GM19043 (cell line): ENCODE measurements at regions not wholly inside any gene's neighbourhood (a gene's known extent, or its start where the extent isn't known, plus 50 kb on each side); places are given as distances from the start of the nearest gene placed in this dataset.
"Not testable (repeated sequence)": the region's sequence is repeated elsewhere in the genome, so short reads cannot be mapped to it uniquely, and the experiment has no call there.

Experiments
- ATAC-seq: cut with Tn5 transposase; IDR thresholded peaks from one replicate; pipeline ENCODE4 v1.9.1; 2021; ENCODE audit warnings: low read depth; ENCODE audit not compliant: unreplicated experiment

DNA sequence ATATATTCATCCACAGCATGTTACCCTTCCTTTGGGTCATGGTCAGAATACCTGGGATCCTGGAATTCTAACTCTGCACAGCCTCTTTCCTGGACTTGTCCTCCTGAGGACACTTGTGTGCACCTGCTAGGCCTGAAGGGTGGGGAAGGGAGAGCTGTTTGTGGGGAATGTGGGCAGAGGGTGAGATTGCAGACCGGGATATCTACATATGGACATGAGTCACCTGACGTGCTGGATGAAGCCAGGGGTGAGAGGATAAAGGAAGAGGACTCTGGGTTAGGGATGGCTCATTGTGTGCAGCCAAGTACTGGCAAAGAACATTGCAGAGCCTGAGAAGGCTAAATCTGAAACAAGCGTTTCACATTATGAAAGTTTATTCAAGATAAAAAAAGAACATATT is 241.4 kb upstream of the RPS23 start:
- ATAC-seq = no peak

DNA sequence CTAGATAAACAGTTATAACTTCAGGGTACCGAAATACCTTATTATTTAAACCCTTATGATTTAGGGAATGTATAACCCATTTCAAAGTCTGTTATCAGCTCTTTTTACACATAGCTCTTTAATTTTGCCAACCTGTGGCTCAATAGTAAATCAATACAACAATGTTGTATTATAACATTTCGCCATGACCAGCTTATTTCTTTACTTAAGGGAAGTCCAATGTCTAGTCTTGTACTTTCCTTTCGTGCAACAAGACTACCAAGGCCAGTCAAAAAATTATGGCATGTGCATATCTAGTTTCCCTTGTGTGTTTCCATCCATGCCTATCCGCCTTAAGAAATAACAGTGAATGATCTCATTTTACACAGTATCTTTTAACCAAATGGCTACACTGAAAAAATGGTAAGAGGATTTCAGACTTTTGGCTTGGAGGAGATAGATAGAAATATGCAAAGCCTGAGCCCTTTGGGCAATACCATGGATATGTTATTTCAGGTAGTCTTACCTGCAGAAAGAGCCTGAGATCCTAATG is 239.5 kb upstream of the RPS23 start:
- no peak for ATAC-seq

DNA sequence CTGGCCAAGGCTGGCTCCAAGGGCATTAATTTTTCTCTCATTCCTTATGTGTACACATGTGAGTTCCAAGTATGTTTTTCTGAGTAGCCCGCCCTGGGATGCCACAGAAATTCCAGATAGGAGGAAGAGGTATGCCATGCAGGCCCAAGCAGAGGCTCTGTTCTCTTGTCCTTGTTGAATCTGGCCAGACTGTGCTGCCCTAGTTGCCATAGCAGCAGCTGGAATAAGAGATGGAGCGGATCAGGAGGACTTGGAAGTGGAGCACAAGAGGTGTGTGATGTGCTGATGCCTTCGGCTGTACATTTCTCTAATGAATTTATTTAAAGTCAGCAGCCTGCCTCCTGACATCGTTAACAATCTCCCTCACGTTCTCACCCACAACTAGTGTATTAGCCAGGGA is 235.6 kb upstream of the RPS23 start:
- ATAC-seq = no peak

DNA sequence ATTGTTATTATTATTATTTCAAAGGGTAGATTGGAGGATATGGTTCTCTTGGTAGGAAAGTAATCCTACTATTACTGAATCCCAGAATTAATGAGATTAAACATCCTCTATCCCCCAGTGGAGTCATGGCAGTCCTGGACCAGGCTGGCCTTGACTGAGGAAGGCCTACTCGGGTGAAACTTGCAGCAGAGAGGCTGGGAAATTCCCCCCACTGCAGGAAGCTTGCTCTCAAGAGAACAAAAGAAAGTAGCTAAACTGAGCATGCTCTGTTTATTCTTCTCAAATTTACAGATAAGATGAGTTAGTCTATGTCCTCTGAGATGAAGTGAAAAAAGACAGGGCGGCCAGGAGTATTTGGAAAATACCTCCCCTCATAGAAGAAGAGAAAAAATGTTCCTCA is 233.9 kb upstream of the RPS23 start:
- ATAC-seq = no peak

DNA sequence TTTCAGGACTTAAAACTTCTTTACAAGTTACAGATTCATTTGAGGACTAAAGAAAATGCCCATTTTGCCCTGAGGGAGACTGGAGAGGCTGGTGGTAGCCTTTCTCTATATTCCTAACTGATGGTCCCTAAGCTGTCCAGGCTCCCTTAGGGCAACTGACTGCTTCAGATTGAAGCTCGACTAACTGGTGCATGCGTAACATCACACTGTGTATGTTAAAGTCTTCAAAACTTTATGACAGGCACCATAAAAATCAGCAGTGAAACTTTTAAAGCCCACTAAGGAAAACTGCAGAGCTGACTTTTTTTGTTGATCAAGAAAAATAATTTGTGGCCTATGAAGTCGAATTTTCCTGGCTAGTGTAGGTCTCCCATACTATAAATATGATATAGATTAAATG is 233.0 kb upstream of the RPS23 start:
- ATAC-seq = no peak

DNA sequence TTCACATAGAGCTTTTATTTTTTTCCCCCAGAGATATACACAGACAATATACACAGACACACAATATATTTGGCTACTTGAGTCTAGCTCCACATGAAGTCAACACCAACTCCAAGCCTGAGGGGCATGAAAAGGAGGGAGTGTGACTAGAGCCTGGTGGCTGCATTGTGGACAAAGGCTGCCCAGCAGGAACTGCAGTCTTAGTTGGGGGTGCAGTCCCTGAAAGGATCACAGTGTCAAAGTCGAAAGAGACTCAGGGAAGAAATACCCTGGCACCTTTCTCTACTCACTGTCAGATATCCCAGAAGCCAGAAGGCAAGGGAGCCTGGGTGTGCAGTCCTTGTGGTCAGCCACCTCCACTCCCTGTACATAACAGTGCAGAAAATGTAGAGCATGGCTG is 231.6 kb upstream of the RPS23 start:
- ATAC-seq = no peak

DNA sequence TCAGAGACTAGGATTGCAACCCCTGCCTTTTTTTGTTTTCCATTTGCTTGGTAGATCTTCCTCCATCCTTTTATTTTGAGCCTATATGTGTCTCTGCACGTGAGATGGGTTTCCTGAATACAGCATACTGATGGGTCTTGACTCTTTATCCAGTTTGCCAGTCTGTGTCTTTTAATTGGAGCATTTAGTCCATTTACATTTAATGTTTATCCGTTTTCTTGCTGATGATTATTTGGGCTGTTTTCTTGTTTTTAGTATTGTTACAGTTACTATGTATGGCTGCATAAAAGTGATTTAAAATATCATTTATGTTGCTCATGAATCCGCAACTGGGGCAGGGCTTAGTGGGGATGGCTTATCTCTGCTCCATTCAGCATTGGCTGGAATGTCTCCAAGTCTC is 228.2 kb upstream of the RPS23 start:
- ATAC-seq = not testable (repeated sequence)

DNA sequence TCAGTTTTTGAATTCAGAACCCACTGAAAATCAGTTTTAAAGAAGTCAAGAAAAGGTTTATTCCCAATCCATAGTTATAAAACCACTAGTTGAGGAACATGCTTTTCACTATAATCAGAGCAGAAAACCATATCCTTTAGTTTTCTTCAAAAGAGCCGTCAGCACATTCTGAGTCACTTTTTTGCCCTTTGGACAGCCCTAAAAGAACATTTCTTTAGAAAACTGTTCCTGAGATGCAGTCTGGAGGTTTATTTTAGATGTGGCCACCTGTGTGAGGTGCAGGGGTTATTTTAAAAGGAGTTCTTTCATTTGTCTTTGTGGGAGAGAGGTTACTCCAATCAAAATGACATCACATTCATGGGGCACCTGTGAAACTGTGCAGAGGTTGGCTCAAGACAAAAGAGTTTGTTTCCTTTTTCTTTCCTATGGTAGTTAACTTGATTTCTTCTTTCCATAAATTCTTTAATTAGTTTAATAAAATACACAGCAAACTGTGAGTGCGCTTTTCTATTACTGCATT is 221.6 kb upstream of the RPS23 start:
- ATAC-seq = no peak

DNA sequence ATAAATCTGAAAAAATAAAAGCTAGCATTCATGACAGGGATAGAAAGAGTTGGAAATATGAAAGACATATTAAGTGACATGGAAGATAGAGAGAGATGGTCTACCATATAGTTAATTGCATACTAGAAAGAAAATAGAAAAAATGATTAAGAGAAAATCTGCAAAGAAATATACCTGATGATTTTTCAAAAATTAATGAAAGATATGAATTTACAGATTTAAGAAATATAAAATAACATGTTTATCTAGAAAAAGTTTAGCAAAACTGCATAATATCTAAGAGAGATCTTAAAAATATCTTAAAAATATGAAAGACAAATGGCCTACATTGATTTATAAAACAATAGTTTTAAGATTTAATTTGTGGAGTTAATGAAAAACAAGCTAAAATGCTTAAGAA is 219.1 kb upstream of the RPS23 start:
- ATAC-seq = no peak

DNA sequence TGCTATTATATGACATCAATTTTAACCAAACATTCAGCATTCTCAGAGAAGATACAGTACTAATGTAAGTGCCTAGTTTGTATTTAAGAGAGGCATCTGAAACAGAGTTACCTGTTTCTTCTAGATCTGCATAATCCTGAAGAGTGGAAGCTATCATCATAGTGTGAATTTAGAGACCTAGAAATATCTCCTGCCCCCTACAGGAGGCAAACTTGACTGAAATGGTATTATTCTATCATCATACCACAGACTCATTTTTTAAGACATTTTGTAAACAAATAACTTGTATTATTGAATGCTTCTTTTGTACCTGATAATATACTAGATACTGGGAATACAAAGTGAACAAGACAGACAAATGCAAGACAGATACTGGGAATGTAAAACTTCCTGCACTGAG is 216.8 kb upstream of the RPS23 start:
- ATAC-seq = no peak

DNA sequence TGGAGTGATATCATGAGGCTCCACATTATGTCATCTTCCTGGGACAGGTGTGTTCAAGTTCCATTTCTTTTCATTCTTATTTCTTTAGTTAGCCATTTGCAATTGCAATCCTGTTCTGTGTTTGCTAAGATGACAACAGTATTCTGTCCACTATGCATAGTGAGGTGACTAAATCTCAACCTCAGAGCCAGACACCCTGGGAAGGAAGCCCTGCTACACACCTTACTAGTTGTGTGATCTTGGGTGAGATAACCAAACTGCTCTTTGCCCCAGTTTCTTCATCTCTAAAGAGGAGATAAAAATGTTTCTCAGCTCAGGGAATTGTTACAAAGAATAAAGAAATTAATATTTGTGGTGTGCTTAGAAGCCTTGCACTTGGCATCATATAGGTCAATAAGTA is 215.1 kb upstream of the RPS23 start:
- ATAC-seq = no peak

DNA sequence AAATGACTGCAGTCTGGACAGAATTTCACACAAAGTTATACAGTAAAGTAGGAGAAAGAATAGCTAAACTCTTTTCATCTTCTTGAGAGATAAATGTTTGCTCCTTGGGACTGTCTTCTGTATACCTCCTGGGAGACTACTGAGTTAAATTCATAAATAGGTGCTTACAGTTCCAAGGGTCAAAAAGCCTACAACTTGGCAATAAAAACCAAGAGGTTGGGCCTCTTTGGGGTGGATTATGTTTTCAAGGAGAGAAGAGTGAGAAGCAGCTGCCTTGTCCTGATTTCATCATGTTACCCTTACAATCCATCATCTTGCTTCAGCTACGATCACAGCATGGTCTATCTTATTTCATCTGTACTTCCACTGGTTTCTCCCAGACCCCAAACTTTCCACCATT is 213.2 kb upstream of the RPS23 start:
- ATAC-seq = no peak

DNA sequence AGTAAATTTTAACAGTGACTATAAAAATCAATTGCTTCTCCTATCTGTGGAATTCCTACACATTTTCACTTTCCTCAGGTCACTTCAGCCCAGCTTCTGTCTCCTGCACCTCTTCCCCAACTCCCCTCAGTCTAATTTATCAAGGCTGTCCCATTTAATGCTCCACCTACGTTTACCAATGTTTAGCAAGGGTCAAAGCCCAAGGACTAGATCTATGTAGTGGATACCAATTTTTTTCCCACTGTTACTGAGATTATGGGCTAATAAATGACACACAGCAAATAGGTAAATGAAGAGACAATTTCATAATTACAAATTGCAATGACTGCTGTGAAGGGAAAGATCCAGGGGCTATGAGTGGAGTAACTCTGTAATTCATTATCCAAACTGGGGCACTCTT is 211.5 kb upstream of the RPS23 start:
- no peak for ATAC-seq

DNA sequence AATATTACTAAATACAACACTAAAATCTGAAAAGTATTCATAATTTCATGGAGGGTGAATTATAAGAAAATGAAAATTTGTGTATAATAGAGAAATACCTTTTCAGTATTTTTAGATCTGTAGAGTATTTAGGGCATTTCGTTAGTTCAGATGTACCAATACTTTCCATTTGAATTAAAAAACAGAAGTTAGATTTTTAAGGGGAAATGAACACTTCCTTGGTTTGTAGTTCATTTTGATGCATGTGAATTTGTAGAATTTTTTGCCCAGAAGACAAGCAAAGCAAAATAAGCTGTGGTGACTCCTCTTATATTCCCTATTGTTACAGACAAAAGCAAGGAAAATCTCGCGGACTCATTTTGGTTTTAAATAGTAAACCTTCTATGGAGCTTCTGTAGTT is 209.0 kb upstream of the RPS23 start:
- ATAC-seq = no peak

DNA sequence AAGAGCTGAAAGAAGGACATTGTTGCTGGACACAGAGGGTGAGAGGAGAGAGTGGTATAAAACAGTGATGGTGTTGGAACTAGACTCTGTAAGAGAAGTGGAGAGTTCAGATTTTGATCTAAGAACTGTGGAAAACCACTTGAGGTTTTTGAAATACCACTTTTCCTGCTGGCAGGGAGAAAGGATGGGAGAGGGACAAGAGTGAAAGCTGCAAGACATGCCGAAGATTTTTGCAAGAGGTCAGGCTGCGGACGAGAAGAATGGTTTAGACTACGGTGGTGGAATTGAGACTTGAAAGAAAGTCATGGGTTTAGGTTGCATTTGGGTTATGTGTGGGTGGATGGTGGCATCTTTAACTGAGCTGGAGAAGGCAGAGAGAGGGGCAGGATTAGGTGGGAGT is 202.2 kb upstream of the RPS23 start:
- ATAC-seq = no peak

DNA sequence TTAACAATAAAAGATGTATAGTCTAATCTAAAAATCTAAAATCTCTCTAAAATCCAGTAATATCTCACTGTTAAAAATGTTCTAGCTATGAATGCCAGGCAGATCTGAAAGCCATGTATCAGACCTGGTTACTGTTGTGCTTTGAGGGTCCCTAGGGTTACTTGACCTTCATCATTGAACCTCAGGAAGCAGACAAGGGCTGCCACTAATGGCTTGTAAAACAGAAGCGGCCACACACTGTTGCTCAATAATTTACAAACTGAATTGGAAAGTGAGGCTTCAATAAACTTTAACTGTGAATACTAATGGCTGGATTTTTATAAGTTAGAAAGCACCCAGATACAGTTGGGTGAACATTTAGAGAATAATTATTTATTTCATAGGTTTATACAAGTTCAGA is 198.0 kb upstream of the RPS23 start:
- no peak for ATAC-seq

DNA sequence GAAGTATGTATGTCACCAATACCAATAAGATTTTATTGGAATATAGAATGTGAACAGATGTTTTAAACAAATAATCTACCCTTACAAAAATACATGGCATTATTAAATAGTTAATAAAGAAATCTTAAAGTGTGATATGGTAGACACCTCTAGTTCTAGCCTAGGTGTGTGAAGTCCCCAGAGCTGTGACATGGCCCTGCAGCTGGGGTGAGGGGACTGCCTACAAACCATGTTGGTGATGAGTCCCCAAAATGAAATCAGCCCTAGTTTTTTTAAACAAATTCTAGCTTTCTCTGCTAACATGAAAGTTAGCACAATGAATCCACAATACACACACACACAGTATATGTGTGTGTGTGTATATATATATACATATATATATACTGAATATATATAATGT is 195.1 kb upstream of the RPS23 start:
- no peak for ATAC-seq

DNA sequence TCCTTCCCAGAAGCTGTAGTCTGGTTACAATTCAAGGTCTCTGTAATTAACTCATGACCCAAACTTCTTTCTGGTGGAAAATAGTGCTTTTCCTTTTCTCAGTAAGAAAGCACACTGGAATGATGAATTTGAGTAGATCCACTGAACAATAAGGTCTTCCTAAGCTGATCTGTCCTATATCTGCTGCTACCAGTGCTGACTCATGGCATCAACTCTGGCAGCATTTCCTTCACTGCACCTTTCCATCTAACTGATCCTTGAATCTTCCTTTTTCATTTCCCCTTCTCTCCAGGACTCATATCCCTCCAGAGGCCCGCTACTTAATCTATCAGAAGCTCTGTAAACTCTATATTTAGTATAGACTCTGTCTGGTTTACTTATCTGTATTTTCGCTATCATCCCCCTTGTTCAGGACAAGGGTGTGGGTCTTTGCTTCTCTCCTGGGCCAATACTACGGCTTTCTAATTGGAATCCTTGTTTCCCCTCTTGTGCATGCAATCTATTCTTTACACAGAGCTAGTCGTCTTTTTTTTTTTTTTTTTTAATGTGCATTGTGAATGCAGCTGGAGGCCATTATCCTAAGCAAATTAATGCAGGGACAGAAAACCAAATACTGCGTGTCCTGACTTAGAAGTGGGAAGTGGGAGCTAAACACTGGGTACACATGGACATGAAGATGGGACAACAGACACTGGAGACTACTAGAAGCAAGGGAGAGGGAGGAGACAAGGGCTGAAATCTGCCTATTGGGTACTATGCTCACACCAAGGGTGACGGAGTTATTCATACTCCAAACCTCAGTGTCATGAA is 192.2 kb upstream of the RPS23 start:
- no peak for ATAC-seq

DNA sequence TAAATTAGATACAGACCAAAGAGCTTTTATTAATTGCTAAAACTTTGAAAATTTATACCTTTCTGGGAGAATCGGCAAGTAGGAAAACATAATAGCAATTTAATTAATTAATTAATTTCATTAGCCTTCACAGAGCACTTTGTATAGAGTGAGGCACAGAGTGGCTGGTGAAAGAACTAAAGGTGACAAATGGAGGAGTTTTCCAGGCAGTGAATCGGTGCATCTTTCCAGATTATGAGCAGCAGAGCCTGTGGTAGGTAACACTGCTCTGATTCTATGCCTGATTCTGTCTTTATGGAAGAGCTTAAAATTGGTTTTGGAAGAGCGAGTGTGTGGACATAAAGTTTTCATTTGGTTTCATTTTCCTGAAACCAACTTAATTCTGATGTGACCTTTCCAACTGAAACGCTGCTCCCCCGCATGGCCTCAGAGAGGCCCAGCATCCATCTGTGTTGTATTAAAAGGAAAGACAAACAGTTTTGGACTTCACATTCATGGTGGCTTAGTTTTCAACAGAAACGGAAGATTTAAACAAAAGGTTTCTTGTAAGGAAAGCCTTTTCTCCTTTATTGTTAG is 188.9 kb upstream of the RPS23 start:
- ATAC-seq = no peak

DNA sequence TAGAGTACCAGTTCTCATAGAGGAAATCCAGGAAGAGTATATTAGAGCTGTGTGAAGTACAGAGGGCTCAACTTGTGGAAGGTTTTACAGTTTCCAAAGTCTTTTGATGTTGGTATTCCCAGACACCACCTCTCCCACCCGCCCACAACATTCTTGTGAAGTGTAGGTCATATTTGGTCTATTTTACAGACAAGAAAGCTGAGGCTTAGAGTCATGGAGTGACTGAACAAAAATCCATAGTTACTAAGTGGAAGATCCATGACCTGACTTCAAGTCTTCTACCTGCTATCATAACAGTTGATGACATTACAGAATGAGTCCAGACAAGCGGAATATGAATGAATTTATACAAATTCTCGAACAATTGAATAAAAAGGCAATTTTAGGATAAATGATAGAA is 187.1 kb upstream of the RPS23 start:
- ATAC-seq = no peak

DNA sequence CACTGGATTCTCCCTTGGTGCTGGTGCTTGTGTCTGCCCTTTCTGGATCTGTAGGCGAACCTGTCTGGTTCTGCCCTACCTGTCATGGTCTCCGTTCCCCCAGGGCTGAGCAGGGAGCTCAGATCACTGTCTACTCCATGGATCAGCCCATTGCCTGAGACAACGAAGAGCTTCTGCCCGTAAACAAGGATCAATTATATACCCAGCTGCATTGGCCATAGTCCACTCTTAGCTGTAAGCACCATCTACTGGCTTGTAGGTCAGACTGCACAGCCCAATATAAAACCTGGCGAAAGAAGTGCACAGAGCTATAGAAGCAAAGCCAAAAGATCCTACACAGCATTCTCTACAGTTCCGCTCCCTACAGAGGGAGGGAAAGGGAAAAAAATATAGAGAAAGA is 181.5 kb upstream of the RPS23 start:
- no peak for ATAC-seq

DNA sequence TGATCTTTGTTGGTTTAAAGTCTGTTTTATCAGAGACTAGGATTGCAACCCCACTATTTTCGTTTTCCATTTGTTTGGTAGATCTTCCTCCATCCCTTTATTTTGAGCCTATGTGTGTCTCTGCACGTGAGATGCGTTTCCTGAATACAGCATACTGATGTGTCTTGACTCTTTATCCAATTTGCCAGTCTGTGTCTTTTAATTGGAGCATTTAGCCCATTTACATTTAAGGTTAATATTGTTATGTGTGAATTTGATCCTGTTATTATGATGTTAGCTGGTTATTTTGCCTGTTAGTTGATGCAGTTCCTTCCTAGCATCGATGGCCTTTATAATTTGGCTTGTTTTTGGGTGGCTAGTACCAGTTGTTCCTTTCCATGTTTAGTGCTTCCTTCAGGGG is 177.2 kb upstream of the RPS23 start:
- not testable (repeated sequence) for ATAC-seq
